SW 1271 (cell line): ENCODE measurements at regions not wholly inside any gene's neighbourhood (a gene's known extent, or its start where the extent isn't known, plus 50 kb on each side); places are given as distances from the start of the nearest gene placed in this dataset.

Experiments
- DNase-seq, 2 experiments: peaks; one replicate each; lab custom pipeline; 2025; lab: John Stamatoyannopoulos, UW

- DNase-seq: no peak
Observed at GRCh38 chr2:78586316-78586715, 439.2 kb upstream of the REG3G start.

GRCh38 chr2:78589871-78590270 is 435.6 kb upstream of the REG3G start:
- no peak for DNase-seq

DNA sequence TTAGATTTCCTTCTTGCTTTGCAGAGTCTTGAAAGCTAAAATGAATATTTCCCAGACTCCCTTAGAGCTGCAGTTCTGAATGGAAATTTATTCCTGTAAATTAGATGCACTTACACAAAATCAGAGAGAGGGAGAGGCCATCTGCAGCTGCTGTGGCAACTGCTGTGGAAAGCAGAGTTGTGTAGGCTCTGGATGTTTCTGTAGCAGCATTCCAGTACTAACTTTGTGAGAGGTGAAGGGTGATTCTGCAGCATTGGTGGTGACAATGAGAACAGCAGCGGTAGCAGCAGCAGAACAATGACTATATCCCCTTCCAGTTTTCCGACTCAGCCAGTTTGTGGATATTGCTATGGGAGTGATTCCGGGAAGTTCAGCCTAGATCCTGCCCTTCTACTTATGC is 433.0 kb upstream of the REG3G start:
- DNase-seq: no peak

- DNase-seq: no peak
Observed at GRCh38 chr2:78601113-78601512, 424.4 kb upstream of the REG3G start.

GRCh38 chr2:78602862-78603261 is 422.6 kb upstream of the REG3G start:
- no peak for DNase-seq

GRCh38 chr2:78606895-78607294 is 418.6 kb upstream of the REG3G start:
- no peak for DNase-seq

GRCh38 chr2:78614726-78615125 is 410.8 kb upstream of the REG3G start:
- no peak for DNase-seq

- no peak for DNase-seq
Observed at GRCh38 chr2:78615956-78616355, 409.5 kb upstream of the REG3G start.

DNA sequence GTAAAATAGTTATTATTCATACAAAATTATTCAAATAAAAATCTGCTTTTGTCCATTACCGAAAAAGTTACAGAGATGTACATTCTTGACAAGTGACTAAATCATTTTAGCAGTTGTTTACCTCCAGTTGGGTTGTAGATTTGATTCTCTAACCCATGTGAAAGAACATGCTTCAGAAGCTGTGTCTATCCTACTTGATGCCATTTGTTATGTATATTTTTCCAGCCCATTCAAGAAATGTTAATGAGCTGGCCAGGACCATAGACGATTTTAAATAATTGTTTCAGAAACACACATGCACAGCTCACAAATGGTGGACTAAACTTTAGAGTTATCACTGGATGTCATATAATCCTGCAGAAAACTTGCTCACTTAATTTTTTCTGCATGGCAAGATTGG is 391.1 kb upstream of the REG3G start:
- DNase-seq: no peak

- no peak for DNase-seq
Observed at GRCh38 chr2:78644854-78645253, 380.6 kb upstream of the REG3G start.

GRCh38 chr2:78646533-78647364 is 378.8 kb upstream of the REG3G start:
- DNase-seq: no peak

GRCh38 chr2:78648558-78648957 is 376.9 kb upstream of the REG3G start:
- no peak for DNase-seq

GRCh38 chr2:78654941-78655340 is 370.6 kb upstream of the REG3G start:
- DNase-seq: no peak

GRCh38 chr2:78676921-78677696 is 348.4 kb upstream of the REG3G start:
- DNase-seq: no peak

DNA sequence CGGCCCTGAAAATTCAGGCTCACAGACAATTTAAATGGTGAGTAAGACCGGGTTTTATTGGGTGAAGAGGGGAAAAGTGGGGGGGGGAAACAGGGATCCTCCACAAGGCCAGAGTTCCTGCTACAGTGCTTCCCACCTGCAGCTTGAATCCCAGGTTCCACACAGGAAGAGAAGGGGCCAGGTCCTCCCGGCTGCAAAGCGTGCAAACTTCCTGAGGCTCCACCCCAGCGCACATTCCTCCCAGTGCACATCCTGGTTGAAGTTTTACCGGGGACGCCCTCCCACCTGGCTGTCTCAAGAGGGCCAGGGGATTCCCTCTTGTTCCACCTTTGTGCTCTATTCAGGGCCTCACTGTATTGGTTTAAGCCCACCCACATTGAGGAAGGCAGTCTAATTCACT is 347.7 kb upstream of the REG3G start:
- no peak for DNase-seq

GRCh38 chr2:78681386-78681785 is 344.1 kb upstream of the REG3G start:
- DNase-seq: no peak

DNA sequence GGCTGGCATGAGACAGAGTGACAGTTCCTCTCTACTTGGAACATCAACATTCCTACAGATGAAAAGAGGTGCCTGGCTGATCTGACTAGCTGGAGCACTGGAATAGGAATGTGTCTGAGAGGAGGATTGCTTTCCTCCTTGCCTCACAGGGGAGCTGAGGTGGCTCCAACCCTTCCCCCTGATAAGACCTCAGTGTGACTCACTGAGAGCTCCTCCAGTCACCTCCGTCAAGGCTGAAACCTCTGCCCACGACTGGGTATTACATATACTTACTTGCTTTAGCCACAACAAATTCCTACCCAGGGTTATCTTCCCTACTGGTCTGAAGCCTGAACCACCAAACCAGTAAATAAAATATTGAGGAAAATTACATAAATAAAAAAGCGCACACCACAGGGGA is 342.7 kb upstream of the REG3G start:
- no peak for DNase-seq

DNA sequence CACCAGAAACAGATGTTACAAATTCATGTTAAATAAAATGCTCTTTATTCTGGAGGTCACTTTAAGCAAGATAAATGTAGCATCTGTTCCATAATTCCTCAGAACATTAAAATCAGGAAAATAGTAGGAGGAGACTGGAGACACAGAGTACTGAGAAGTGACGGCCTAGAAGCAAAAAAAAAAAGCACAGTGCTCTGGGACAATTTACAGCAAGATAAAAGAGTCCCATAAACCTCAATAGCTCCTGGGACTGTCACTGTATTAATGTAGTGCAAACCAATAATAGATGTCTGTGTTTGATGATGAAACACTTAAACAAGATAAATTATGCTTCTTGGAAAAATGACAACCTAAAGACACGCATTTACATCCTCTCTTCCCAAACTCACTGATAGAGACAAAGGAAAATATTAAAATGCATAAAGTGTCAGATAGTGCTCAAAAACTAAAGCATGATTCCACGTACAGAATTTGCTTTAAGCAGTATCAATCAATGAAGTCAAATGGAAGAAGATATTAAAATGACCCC is 338.8 kb upstream of the REG3G start:
- no peak for DNase-seq

- DNase-seq: no peak
Observed at GRCh38 chr2:78699696-78700095, 325.8 kb upstream of the REG3G start.

DNA sequence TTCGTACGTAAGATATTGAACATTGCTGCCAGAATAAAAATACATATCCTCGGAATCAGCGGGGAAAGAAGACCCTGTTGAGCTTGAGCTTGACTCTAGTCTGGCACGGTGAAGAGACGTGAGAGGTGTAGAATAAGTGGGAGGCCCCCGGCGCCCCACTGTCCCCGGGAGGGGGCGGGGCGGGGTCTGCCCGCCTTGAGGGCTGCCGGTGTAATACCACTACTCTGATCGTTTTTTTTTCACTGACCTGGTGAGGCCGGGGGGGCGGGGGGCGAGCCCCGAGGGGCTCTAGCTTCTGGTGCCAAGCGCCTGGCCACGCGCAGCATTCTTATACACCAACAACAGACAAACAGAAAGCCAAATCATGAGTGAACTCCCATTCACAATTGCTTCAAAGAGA is 324.0 kb upstream of the REG3G start:
- no peak for DNase-seq

DNA sequence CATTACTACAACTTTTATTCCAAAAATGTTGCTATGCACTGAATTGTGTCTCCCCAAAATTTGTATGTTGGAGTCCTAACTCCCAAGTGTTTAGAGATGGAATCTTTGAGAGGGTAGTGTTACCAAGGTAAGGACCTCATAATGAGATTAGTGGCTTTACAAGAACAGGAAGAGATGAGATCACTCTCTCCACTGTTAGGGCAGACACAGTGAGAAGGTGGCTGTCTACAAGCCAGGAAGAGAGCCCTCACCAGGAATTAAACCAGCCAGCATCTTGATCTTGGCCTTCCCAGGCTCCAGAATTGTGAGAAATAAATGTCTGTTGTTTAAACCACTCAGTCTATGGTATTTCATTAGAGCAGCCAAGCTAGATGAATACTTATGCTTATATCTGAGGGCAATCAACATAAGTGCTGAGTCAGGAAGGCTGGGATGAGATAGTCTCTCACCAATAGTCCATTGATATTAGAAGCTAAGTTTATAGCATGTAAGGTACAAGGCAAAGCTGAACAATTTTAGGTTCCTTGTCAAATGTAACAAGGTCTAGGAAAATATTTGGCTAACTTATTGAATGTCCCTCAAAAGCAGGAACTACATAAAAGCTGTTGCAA is 317.6 kb upstream of the REG3G start:
- DNase-seq: no peak

GRCh38 chr2:78710632-78711375 is 314.7 kb upstream of the REG3G start:
- DNase-seq: no peak
